ENCODE measurements at regions not wholly inside any gene's neighbourhood (a gene's known extent, or its start where the extent isn't known, plus 50 kb on each side); places are given as distances from the start of the nearest gene placed in this dataset.
"Not testable (repeated sequence)": the region's sequence is repeated elsewhere in the genome, so short reads cannot be mapped to it uniquely, and the experiment has no call there.

DNA sequence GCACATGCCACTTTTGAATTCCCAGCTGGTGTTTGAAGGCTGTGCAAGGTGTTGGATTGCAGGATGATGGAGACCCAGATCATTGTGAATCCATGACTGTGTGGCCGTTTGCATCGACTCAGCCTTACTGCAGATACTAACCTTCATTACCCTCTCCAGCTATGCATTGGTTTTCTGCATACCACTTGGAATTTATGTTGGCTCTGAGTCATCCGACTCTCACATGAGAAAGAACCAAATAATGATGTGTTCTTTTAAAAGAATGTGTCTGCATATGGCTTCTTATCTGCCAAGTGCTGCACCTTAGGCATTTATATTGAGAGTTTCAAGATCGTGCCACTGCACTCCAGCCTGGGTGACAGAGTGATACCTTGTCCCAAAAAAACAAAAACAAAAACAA is 106.7 kb upstream of the PRKX start:
- Histone ChIP-seq H3K27me3 (no peaks in the 10 kb centered on the region), H3K4me3 (no peak overlapping the region), H3K4me1 (replicated peaks in 1 of 2) (no peaks in the 10 kb centered on the region), H3K36me3 (replicated peaks in 1 of 2) (no peaks in the 10 kb centered on the region), H3K9me3 (replicated peaks in 1 of 3) (no peaks in the 10 kb centered on the region), H3K27ac (no peak overlapping the region)
- TF ChIP-seq, protein P1, sequence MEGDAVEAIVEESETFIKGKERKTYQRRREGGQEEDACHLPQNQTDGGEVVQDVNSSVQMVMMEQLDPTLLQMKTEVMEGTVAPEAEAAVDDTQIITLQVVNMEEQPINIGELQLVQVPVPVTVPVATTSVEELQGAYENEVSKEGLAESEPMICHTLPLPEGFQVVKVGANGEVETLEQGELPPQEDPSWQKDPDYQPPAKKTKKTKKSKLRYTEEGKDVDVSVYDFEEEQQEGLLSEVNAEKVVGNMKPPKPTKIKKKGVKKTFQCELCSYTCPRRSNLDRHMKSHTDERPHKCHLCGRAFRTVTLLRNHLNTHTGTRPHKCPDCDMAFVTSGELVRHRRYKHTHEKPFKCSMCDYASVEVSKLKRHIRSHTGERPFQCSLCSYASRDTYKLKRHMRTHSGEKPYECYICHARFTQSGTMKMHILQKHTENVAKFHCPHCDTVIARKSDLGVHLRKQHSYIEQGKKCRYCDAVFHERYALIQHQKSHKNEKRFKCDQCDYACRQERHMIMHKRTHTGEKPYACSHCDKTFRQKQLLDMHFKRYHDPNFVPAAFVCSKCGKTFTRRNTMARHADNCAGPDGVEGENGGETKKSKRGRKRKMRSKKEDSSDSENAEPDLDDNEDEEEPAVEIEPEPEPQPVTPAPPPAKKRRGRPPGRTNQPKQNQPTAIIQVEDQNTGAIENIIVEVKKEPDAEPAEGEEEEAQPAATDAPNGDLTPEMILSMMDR (IDR thresholded peaks at IDR 0.05) = no peak
- TF ChIP-seq POLR2A (IDR thresholded peaks at IDR 0.05) = no peak
- intact Hi-C loops (cut with DNase I) = no loop called here
- WGBS, 4 donors = 69 to 82% (median 77%) methylated on average over 4 of the region's 4 CpGs
- no peak for DNase-seq

DNA sequence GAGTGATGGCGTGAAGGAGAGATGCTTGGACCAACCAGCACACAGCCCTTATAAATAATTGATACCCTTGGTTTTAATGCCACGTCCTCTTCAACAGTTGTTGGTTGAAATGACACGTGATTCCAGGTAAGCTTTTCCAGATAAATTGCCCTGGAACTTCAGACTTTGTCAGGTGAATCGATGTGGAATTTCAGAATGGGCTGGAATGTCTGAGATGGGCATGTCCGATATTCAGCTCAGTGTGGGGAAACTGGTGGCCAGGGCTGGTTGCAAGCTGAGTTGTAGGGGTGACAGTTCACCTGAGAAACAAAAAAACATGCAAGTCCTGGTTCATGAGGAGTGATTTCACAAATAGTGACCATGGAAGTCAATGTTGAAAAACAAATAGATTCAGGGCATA is 104.0 kb upstream of the PRKX start:
- H3K36me3 ChIP-seq (replicated peaks in 1 of 2); H3K4me1 ChIP-seq (replicated peaks in 1 of 2); DNase-seq; H3K27ac ChIP-seq; H3K9me3 ChIP-seq (replicated peaks in 1 of 3); H3K4me3 ChIP-seq; intact Hi-C loops (cut with DNase I); H3K27me3 ChIP-seq: not testable (repeated sequence)
- 91 to 100% (median 95%) methylated on average over 2 to 5 of the region's 5 CpGs for WGBS, 4 donors

DNA sequence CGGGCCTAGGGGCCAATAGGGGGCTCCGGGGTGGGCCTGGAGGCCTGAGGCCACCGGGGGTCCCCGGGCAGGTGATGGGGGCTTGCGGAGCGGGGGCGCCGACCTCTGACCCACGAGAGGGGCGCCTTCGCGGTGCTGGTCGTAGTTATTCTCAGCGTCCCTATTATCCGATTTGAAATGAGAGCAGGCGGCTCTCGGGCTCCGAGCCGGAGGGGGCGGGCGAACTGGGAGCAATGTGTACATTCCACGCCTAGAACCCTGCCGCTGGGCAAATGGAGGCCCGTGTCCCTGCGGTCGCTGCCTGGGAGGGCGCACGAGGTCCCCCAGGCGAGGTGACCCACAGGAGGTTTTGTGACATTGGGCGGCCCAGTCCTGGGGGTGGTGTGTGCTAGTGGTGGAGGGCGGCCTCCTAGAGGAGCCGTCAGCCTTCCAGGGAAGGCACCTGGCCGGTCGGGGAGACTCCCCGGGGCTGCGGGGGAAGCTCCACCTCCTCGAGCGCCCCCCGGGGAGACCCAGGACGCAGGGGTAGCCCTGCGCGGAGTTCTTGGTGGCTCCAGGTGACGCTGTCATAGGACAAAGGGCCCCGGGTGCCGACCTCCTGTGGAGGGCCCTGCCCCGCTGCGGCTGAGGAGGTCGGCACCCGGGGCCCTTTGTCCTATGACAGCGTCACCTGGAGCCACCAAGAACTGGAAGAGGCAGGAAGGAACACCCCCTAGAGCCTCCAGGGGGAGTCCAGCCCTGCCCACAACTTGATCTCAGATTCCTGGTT is 102.6 kb upstream of the PRKX start:
- peak; percentile 42 to 65 (median 61) for DNase-seq
- intact Hi-C loops (cut with DNase I) = no loop called here
- H3K4me3 ChIP-seq = peak overlapping the region in 2 of 4 donors; percentile 74 to 92
- H3K27ac ChIP-seq = peak overlapping the region; percentile 60 to 98 (median 92)
- no peaks in the 10 kb centered on the region for H3K27me3 ChIP-seq
- TF ChIP-seq POLR2A (IDR thresholded peaks at IDR 0.05) = peak in 1 of 2 donors; percentile 21
- TF ChIP-seq, protein P1 (IDR thresholded peaks at IDR 0.05) = peak in 1 of 6 experiments; percentile 13
- H3K4me1 ChIP-seq (replicated peaks in 1 of 2) = peaks cover 0 to 4% of the 10 kb centered on the region in 2 donors
- H3K36me3 ChIP-seq (replicated peaks in 1 of 2) = no peaks in the 10 kb centered on the region
- no peaks in the 10 kb centered on the region for H3K9me3 ChIP-seq (replicated peaks in 1 of 3)
- 0 to 2% (median 0%) methylated on average over 5 to 50 of the region's 50 CpGs for WGBS, 4 donors

DNA sequence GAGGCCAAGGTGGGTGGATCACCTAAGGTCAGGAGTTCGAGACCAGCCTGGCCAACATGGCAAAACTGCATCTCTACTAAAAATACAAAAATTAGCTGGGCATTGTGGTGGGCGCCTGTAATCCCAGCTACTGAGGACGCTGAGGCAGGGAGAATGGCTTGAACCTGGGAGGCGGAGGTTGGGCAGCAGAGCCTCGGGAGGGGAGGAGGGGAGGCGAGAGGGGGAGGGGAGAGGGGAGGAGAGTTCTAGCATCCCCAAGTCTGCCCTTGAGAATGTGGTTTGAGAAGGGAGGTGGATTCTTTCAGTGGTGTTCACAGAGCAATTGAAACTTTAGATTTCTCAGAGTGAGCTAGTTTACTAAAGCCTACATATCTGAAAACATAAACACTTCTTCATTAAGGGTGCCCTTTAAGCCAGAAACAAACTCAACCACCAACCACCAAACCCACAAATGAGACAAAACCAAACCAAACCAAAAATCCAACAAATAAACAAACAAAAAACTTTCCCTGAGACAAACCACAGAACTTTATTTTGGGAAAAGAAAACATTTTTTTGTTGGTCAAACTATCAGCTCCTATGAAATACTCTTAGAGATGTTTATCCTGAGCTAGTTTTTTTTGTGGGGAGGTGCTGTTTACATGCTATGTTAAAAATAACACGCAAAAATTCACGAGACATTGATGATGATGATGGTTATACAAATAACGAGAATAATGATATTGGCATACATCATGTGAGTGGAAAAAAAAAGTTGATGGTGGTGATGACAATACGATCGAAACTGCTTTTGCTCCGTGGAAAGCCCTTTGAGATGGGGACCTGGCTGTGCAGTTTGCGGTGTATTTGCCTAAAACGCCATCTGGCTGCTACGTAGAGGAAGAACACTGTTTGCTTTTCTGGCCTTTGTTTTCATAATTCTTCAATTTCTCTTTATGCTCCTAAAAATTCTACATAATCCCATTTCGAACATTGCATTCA is 98.2 kb upstream of the PRKX start:
- 20 to 25% (median 22%) methylated on average over 15 to 16 of the region's 16 CpGs for WGBS, 4 donors
- no peak overlapping the region for H3K27ac ChIP-seq
- no peaks in the 10 kb centered on the region for H3K36me3 ChIP-seq (replicated peaks in 1 of 2)
- H3K4me1 ChIP-seq (replicated peaks in 1 of 2) = peaks cover 0 to 4% of the 10 kb centered on the region in 2 donors
- intact Hi-C loops (cut with DNase I) = no loop called here
- TF ChIP-seq, protein P1 (IDR thresholded peaks at IDR 0.05) = peak in 5 of 6 experiments; percentile 23 to 55 (median 51)
- no peak for TF ChIP-seq POLR2A (IDR thresholded peaks at IDR 0.05)
- DNase-seq = peak in 5 of 7 donors; percentile 20 to 54 (median 26)
- no peaks in the 10 kb centered on the region for H3K9me3 ChIP-seq (replicated peaks in 1 of 3)
- no peak overlapping the region for H3K4me3 ChIP-seq
- no peaks in the 10 kb centered on the region for H3K27me3 ChIP-seq
